DOHH2 (cell line): ENCODE measurements at regions not wholly inside any gene's neighbourhood (a gene's known extent, or its start where the extent isn't known, plus 50 kb on each side); places are given as distances from the start of the nearest gene placed in this dataset.

Experiments used
- H3F3A ChIP-seq: fragments of 200-600 bp; sonication (generic), shearing (Covaris generic); 2 replicates; pipeline ENCODE4 v1.6.0; 2016; ENCODE audit warnings: antibody characterized with exemption, mild to moderate bottlenecking; ENCODE audit not compliant: control insufficient read depth, insufficient read depth
- H3K27ac ChIP-seq: fragments of 200-600 bp; sonication (generic); 2 replicates; pipeline ENCODE4 v1.5.1; 2014; ENCODE audit warnings: low read depth, mild to moderate bottlenecking, low read length, moderate library complexity
- H3K27me3 ChIP-seq: fragments of 200-600 bp; sonication (generic); 2 replicates; pipeline ENCODE4 v1.6.1; 2014; ENCODE audit warnings: mild to moderate bottlenecking, low read length, mixed read lengths; ENCODE audit not compliant: control insufficient read depth
- H3K36me3 ChIP-seq: fragments of 200-600 bp; sonication (generic); 2 replicates; pipeline ENCODE4 v1.6.1; 2014; ENCODE audit warnings: mild to moderate bottlenecking, low read length, moderate library complexity, mixed read lengths; ENCODE audit not compliant: control insufficient read depth
- H3K4me1 ChIP-seq: fragments of 200-600 bp; sonication (generic); 2 replicates; pipeline ENCODE4 v1.6.1; 2014; ENCODE audit warnings: mild to moderate bottlenecking, low read length, mixed read lengths; ENCODE audit not compliant: control insufficient read depth
- H3K4me2 ChIP-seq: fragments of 200-600 bp; sonication (generic); 2 replicates; pipeline ENCODE4 v1.6.0; 2014; ENCODE audit warnings: mild to moderate bottlenecking, low read length, moderate library complexity
- H3K4me3 ChIP-seq: fragments of 200-600 bp; sonication (generic); 2 replicates; pipeline ENCODE4 v1.5.1; 2014; ENCODE audit warnings: mild to moderate bottlenecking, low read length, mixed read lengths
- H3K79me2 ChIP-seq: fragments of 200-600 bp; sonication (generic); 2 replicates; pipeline ENCODE4 v1.6.1; 2014; ENCODE audit warnings: mild to moderate bottlenecking, low read length, mixed read lengths; ENCODE audit not compliant: control insufficient read depth
- H3K9me2 ChIP-seq: fragments of 200-600 bp; sonication (generic); replicated peaks from 2 replicates; pipeline ENCODE4 v1.6.1; 2014; ENCODE audit warnings: mild to moderate bottlenecking, low read length, mixed read lengths; ENCODE audit not compliant: control insufficient read depth
- H3K9me3 ChIP-seq: fragments of 200-600 bp; sonication (generic); 2 replicates; pipeline ENCODE4 v1.6.1; 2014; ENCODE audit warnings: antibody characterized with exemption, low read length, mixed read lengths; ENCODE audit not compliant: control insufficient read depth, insufficient read depth
- H4K20me1 ChIP-seq: fragments of 200-600 bp; sonication (generic); 2 replicates; pipeline ENCODE4 v1.6.0; 2014; ENCODE audit warnings: low read depth, mild to moderate bottlenecking, antibody characterized with exemption, low read length, moderate library complexity; ENCODE audit not compliant: control insufficient read depth, insufficient read depth
- CTCF ChIP-seq: fragments of 200-600 bp; sonication (generic); IDR thresholded peaks from one replicate; pipeline ENCODE4 v1.5.1; 2014; ENCODE audit warnings: antibody characterized with exemption, mild to moderate bottlenecking, low read depth, low read length; ENCODE audit not compliant: poor library complexity, severe bottlenecking
- EZH2phosphoT487 ChIP-seq: fragments of 200-600 bp; sonication (generic); IDR thresholded peaks from 2 replicates; pipeline ENCODE4 v1.6.1; 2017; ENCODE audit warnings: borderline replicate concordance, mild to moderate bottlenecking, antibody characterized with exemption, low read length, moderate library complexity, mixed read lengths

DNA sequence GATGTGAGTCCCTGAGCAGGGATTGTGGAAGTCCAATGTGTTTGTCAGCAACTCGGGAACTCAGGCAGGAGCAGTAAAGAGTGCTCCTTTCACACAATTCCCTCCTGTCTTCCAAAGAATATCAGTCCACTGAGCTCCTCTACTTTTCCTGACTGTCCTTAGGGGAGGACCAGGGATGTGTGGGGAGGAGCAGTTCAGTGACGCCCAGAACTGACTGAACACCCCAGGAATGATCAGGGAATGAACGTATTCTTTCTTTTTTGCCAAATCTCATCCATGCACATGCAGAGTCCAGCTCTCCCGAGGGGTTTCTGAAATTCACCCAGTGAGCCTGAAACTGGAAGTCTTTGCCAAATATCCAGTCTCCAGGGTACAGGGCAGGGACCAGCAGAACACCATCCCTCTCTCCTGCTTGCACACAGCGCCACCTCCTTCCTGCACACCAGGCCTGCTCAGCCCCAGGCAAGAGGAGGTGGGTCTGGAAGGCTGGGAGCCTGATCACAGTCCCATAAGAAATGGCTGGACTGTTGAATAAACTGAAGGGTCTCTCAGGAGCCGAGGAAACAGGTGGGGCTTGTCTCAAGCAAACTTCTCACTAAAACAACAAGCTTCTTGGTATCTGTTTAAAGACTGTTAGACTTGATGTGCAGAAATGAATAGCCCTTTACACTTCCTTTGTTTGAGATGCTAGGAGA is 294.7 kb downstream of the C7orf25 start:
- no peaks in the 10 kb centered on the region for H3K9me3 ChIP-seq
- H3F3A ChIP-seq: no peaks in the 10 kb centered on the region
- no peak overlapping the region for H3K4me3 ChIP-seq
- TF ChIP-seq EZH2phosphoT487 (no peak), CTCF (no peak)
- H3K36me3 ChIP-seq: no peaks in the 10 kb centered on the region
- no peaks in the 10 kb centered on the region for H4K20me1 ChIP-seq
- no peak overlapping the region for H3K27ac ChIP-seq
- H3K79me2 ChIP-seq: no peaks in the 10 kb centered on the region
- no peaks in the 10 kb centered on the region for H3K27me3 ChIP-seq
- H3K4me2 ChIP-seq: no peak overlapping the region
- no peaks in the 10 kb centered on the region for H3K9me2 ChIP-seq
- no peaks in the 10 kb centered on the region for H3K4me1 ChIP-seq

- Histone ChIP-seq H4K20me1 (no peaks in the 10 kb centered on the region), H3K9me2 (no peaks in the 10 kb centered on the region), H3K36me3 (no peaks in the 10 kb centered on the region), H3K9me3 (no peaks in the 10 kb centered on the region), H3F3A (no peaks in the 10 kb centered on the region), H3K79me2 (no peaks in the 10 kb centered on the region), H3K4me3 (no peak overlapping the region), H3K27me3 (no peaks in the 10 kb centered on the region), H3K27ac (no peak overlapping the region), H3K4me1 (no peaks in the 10 kb centered on the region), H3K4me2 (no peak overlapping the region)
- TF ChIP-seq EZH2phosphoT487: no peak
- no peak for TF ChIP-seq CTCF
Observed at GRCh38 chr7:42614636-42615035, 297.2 kb downstream of the C7orf25 start.

- H3K27ac ChIP-seq: no peak overlapping the region
- no peak overlapping the region for H3K4me2 ChIP-seq
Observed at GRCh38 chr7:42611961-42612360, 299.9 kb downstream of the C7orf25 start.

More at GRCh38 chr7:42611961-42612360, 299.9 kb downstream of the C7orf25 start:
- Histone ChIP-seq H3K4me1 (no peaks in the 10 kb centered on the region), H3K4me3 (no peak overlapping the region), H3K27me3 (no peaks in the 10 kb centered on the region), H4K20me1 (no peaks in the 10 kb centered on the region), H3K36me3 (no peaks in the 10 kb centered on the region), H3K9me3 (no peaks in the 10 kb centered on the region), H3K79me2 (no peaks in the 10 kb centered on the region), H3K9me2 (no peaks in the 10 kb centered on the region), H3F3A (no peaks in the 10 kb centered on the region)
- TF ChIP-seq EZH2phosphoT487: no peak
- TF ChIP-seq CTCF: no peak
